ENCODE measurements at regions not wholly inside any gene's neighbourhood (a gene's known extent, or its start where the extent isn't known, plus 50 kb on each side); places are given as distances from the start of the nearest gene placed in this dataset.

DNA sequence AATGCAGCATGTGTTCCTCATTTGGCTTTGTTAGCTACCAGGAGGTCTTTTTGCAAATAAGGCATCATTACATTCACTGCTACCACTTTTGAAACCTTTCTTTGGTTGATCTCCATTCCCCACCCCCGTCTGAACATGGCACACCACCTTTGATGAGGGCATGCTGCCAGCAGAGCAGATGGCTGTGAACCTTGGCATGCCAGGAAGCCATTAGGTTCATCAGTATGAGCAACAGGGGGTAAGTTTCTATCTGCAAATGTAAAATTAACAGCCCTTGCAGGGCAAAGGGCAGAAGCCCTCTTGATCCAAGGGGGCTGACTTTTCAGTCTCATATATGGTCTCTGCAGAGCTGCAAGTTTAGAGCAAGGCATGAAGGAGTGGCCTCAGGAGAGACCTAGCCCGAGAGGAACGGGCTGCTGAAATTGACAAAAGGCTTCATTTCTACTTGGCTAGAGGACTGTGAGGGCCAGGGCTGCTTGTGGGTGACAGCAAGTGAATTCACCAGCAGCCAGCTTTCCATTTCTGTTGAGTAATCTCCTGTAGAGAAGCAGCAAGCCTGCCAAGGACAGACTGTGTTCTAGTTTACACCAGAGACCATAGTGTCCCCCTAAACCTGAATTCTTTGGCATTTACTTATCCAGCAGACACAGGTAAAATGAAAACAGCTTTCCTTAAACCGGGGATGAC, 127.9 kb downstream of the ZNF326 start:
- no peak for DNase-seq
- peaks cover 9% of the 10 kb centered on the region for H3K9me3 Mint-ChIP-seq
- no peak overlapping the region for H3K27ac Mint-ChIP-seq
- no peak overlapping the region for H3K27ac ChIP-seq (ENCODE audit: low read depth, low read length)
- H3K36me3 Mint-ChIP-seq (ENCODE audit: low read depth), result no peaks in the 10 kb centered on the region
- WGBS, 2 experiments (ENCODE audit: insufficient coverage in 1 of 2, insufficient read length in 1 of 2), result 80 to 85% methylated on average over 2 to 4 of the region's 4 CpGs
- H3K4me1 ChIP-seq (ENCODE audit: control insufficient read depth, insufficient read depth, low read length), result no peaks in the 10 kb centered on the region
- H3K27me3 ChIP-seq (ENCODE audit: control insufficient read depth, insufficient read depth, low read length, poor library complexity, severe bottlenecking), result no peaks in the 10 kb centered on the region
- H3K27me3 Mint-ChIP-seq (ENCODE audit: insufficient read depth), result no peaks in the 10 kb centered on the region
- H3K4me3 Mint-ChIP-seq, result no peak overlapping the region
- no peaks in the 10 kb centered on the region for H3K4me1 Mint-ChIP-seq
- peaks cover 5% of the 10 kb centered on the region for H3K9me3 ChIP-seq (ENCODE audit: control insufficient read depth, low read length)
- no peak overlapping the region for H3K4me3 ChIP-seq (ENCODE audit: low read length)
- no peak overlapping the region for H3K9ac ChIP-seq (ENCODE audit: extremely low read depth, low read length, poor library complexity, severe bottlenecking)
- TF ChIP-seq, protein P1, sequence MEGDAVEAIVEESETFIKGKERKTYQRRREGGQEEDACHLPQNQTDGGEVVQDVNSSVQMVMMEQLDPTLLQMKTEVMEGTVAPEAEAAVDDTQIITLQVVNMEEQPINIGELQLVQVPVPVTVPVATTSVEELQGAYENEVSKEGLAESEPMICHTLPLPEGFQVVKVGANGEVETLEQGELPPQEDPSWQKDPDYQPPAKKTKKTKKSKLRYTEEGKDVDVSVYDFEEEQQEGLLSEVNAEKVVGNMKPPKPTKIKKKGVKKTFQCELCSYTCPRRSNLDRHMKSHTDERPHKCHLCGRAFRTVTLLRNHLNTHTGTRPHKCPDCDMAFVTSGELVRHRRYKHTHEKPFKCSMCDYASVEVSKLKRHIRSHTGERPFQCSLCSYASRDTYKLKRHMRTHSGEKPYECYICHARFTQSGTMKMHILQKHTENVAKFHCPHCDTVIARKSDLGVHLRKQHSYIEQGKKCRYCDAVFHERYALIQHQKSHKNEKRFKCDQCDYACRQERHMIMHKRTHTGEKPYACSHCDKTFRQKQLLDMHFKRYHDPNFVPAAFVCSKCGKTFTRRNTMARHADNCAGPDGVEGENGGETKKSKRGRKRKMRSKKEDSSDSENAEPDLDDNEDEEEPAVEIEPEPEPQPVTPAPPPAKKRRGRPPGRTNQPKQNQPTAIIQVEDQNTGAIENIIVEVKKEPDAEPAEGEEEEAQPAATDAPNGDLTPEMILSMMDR (conservative IDR thresholded peaks at IDR 0.05), result no peak
- H3K36me3 ChIP-seq (ENCODE audit: control insufficient read depth, insufficient read depth, low read length), result no peaks in the 10 kb centered on the region

DNA sequence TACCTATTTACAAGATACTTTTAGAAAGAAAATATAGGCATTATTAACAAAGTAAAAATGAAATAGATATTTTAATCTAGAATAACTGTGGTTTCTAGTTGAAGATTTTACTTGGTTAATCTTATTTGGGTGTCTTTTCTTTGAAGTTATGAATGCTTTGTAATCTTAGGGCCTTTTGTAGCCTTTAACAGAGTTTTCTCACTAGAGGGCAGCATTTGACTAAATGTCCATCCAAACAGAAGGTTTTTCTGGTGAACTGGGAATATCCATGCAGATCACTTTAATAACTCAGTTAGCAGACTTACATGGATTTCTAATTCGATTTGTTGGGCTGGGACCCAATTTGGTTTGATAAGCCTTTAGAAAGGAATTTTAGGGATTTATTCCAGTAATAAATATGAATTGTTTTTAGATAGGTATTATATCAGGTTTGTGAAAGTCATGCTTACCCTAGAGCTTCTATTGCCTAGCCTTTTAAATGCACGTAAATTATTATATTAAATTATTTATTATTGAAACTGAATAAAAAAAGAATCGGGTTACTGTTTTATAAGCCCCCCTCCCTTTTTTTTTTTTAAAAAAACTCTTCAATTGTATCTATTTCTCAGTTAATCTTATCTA, 119.7 kb downstream of the ZNF326 start:
- Histone ChIP-seq H3K36me3 (ENCODE audit: control insufficient read depth, insufficient read depth, low read length) (no peaks in the 10 kb centered on the region), H3K9me3 (ENCODE audit: control insufficient read depth, low read length) (peaks cover 3% of the 10 kb centered on the region), H3K4me1 (ENCODE audit: control insufficient read depth, insufficient read depth, low read length) (no peaks in the 10 kb centered on the region), H3K9ac (ENCODE audit: extremely low read depth, low read length, poor library complexity, severe bottlenecking) (no peak overlapping the region), H3K4me3 (ENCODE audit: low read length) (no peak overlapping the region), H3K27me3 (ENCODE audit: control insufficient read depth, insufficient read depth, low read length, poor library complexity, severe bottlenecking) (no peaks in the 10 kb centered on the region), H3K27ac (ENCODE audit: low read depth, low read length) (no peak overlapping the region)
- no peak for DNase-seq
- TF ChIP-seq, protein P1 (conservative IDR thresholded peaks at IDR 0.05), result peak; percentile 88
- no peak overlapping the region for H3K27ac Mint-ChIP-seq
- H3K9me3 Mint-ChIP-seq, result no peaks in the 10 kb centered on the region
- no peaks in the 10 kb centered on the region for H3K27me3 Mint-ChIP-seq (ENCODE audit: insufficient read depth)
- no peaks in the 10 kb centered on the region for H3K36me3 Mint-ChIP-seq (ENCODE audit: low read depth)
- no peak overlapping the region for H3K4me3 Mint-ChIP-seq
- 0% methylated on average over 1 of the region's 3 CpGs for WGBS, 2 experiments (ENCODE audit: insufficient coverage in 1 of 2, insufficient read length in 1 of 2)
- no peaks in the 10 kb centered on the region for H3K4me1 Mint-ChIP-seq

DNA sequence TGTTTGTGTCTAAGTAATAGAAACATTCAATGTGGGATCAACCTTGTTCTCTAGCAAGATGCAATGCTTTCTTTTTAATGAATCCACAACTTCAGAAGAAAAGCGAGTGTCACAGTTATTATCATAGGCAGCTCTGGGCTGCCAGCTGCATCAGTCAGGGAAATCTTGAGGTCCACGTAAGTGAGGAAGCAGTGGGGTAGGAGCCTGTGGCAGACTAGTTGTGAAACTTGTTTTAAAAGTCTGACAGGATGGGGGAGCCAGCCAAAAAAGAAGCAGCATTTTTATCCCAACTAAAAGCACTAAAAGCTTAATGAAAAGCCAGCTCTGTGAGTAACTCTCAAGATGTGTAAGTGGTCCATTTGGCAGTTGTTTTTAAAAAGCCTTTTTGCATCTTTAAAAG, 113.1 kb downstream of the ZNF326 start:
- Mint-ChIP-seq H3K9me3 (no peaks in the 10 kb centered on the region), H3K4me3 (no peak overlapping the region), H3K4me1 (no peaks in the 10 kb centered on the region), H3K27ac (no peak overlapping the region), H3K36me3 (ENCODE audit: low read depth) (no peaks in the 10 kb centered on the region), H3K27me3 (ENCODE audit: insufficient read depth) (no peaks in the 10 kb centered on the region)
- Histone ChIP-seq H3K4me1 (ENCODE audit: control insufficient read depth, insufficient read depth, low read length) (no peaks in the 10 kb centered on the region), H3K9me3 (ENCODE audit: control insufficient read depth, low read length) (no peaks in the 10 kb centered on the region), H3K4me3 (ENCODE audit: low read length) (no peak overlapping the region), H3K27ac (ENCODE audit: low read depth, low read length) (no peak overlapping the region), H3K36me3 (ENCODE audit: control insufficient read depth, insufficient read depth, low read length) (no peaks in the 10 kb centered on the region), H3K27me3 (ENCODE audit: control insufficient read depth, insufficient read depth, low read length, poor library complexity, severe bottlenecking) (no peaks in the 10 kb centered on the region), H3K9ac (ENCODE audit: extremely low read depth, low read length, poor library complexity, severe bottlenecking) (no peak overlapping the region)
- 75 to 81% methylated on average over 2 of the region's 2 CpGs for WGBS, 2 experiments (ENCODE audit: insufficient coverage in 1 of 2, insufficient read length in 1 of 2)
- no peak for DNase-seq
- TF ChIP-seq, protein P1 (conservative IDR thresholded peaks at IDR 0.05), result no peak

Measured in endodermal cell (in vitro differentiated cells).